ENCODE measurements at regions not wholly inside any gene's neighbourhood (a gene's known extent, or its start where the extent isn't known, plus 50 kb on each side); places are given as distances from the start of the nearest gene placed in this dataset.

- no peak for TF ChIP-seq CTCF (IDR thresholded peaks at IDR 0.05; ENCODE audit: low read depth, low read length)
- Histone ChIP-seq H3K9me3 (ENCODE audit: severe bottlenecking) (no peaks in the 10 kb centered on the region), H3K4me3 (ENCODE audit: low read depth, low read length) (no peak overlapping the region), H3K36me3 (no peaks in the 10 kb centered on the region), H3K27me3 (ENCODE audit: insufficient read depth, low read depth, severe bottlenecking) (peaks cover 28% of the 10 kb centered on the region), H3K27ac (no peak overlapping the region)
- no peak for DNase-seq
Measured at GRCh38 chr1:102365071-102365470, 368.3 kb upstream of the OLFM3 start.

GRCh38 chr1:102336602-102337001 is 339.9 kb upstream of the OLFM3 start:
- Histone ChIP-seq H3K9me3 (ENCODE audit: severe bottlenecking) (no peaks in the 10 kb centered on the region), H3K27ac (no peak overlapping the region), H3K36me3 (no peaks in the 10 kb centered on the region), H3K27me3 (ENCODE audit: insufficient read depth, low read depth, severe bottlenecking) (peaks cover 9% of the 10 kb centered on the region), H3K4me3 (ENCODE audit: low read depth, low read length) (no peak overlapping the region)
- no peak for DNase-seq
- TF ChIP-seq CTCF (IDR thresholded peaks at IDR 0.05; ENCODE audit: low read depth, low read length), result no peak

GRCh38 chr1:102318104-102318806 is 321.5 kb upstream of the OLFM3 start:
- no peak for TF ChIP-seq CTCF (IDR thresholded peaks at IDR 0.05; ENCODE audit: low read depth, low read length)
- H3K36me3 ChIP-seq, result no peaks in the 10 kb centered on the region
- no peaks in the 10 kb centered on the region for H3K9me3 ChIP-seq (ENCODE audit: severe bottlenecking)
- DNase-seq, result no peak
- H3K27me3 ChIP-seq (ENCODE audit: insufficient read depth, low read depth, severe bottlenecking), result peaks cover 14% of the 10 kb centered on the region
- no peak overlapping the region for H3K4me3 ChIP-seq (ENCODE audit: low read depth, low read length)
- no peak overlapping the region for H3K27ac ChIP-seq

- H3K36me3 ChIP-seq, result no peaks in the 10 kb centered on the region
- no peak for DNase-seq
- no peaks in the 10 kb centered on the region for H3K9me3 ChIP-seq (ENCODE audit: severe bottlenecking)
- no peak for TF ChIP-seq CTCF (IDR thresholded peaks at IDR 0.05; ENCODE audit: low read depth, low read length)
- no peak overlapping the region for H3K27ac ChIP-seq
- H3K4me3 ChIP-seq (ENCODE audit: low read depth, low read length), result no peak overlapping the region
- H3K27me3 ChIP-seq (ENCODE audit: insufficient read depth, low read depth, severe bottlenecking), result peaks cover 14% of the 10 kb centered on the region
Measured at GRCh38 chr1:102315096-102315495, 318.4 kb upstream of the OLFM3 start.

- DNase-seq, result no peak
- no peaks in the 10 kb centered on the region for H3K9me3 ChIP-seq (ENCODE audit: severe bottlenecking)
- TF ChIP-seq CTCF (IDR thresholded peaks at IDR 0.05; ENCODE audit: low read depth, low read length), result no peak
- no peak overlapping the region for H3K27ac ChIP-seq
- H3K27me3 ChIP-seq (ENCODE audit: insufficient read depth, low read depth, severe bottlenecking), result peaks cover 10% of the 10 kb centered on the region
- H3K36me3 ChIP-seq, result no peaks in the 10 kb centered on the region
- no peak overlapping the region for H3K4me3 ChIP-seq (ENCODE audit: low read depth, low read length)
Measured at GRCh38 chr1:102296116-102296515, 299.4 kb upstream of the OLFM3 start.

GRCh38 chr1:102282955-102283354 is 286.2 kb upstream of the OLFM3 start:
- peaks cover 10% of the 10 kb centered on the region for H3K27me3 ChIP-seq (ENCODE audit: insufficient read depth, low read depth, severe bottlenecking)
- no peak overlapping the region for H3K27ac ChIP-seq
- DNase-seq, result no peak
- H3K9me3 ChIP-seq (ENCODE audit: severe bottlenecking), result no peaks in the 10 kb centered on the region
- no peak overlapping the region for H3K4me3 ChIP-seq (ENCODE audit: low read depth, low read length)
- no peaks in the 10 kb centered on the region for H3K36me3 ChIP-seq
- no peak for TF ChIP-seq CTCF (IDR thresholded peaks at IDR 0.05; ENCODE audit: low read depth, low read length)
